ENCODE measurements at regions not wholly inside any gene's neighbourhood (a gene's known extent, or its start where the extent isn't known, plus 50 kb on each side); places are given as distances from the start of the nearest gene placed in this dataset.

DNA sequence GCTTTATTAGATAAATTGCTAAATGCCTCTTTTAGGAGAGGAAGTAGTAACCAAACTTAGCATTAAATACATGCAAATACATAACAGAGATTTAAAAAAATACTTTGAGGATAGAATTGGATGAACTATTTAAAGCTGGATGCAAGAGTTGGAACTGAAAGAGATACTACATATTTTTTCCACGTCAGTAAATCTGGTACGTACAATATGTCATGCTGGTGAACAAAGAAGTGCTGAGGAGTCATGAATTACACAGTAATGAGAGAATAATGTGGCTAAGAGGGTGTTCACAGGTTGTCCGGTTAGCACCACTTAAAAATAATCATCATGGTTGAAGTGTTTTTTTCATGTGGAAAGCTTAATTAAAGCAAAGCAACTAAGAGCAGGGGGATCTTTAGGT lies 184.1 kb upstream of the FRMPD4 start:
- POLR2A ChIA-PET, result no interaction called here
- H3K4me3 ChIP-seq (ENCODE audit: low read depth, low read length, poor library complexity, severe bottlenecking), result no peak overlapping the region
- no peak overlapping the region for H2AFZ ChIP-seq (ENCODE audit: low read length)
- no peaks in the 10 kb centered on the region for H3K36me3 ChIP-seq (ENCODE audit: insufficient read depth, low read length)
- intact Hi-C loops (cut with micrococcal nuclease; ENCODE audit: unreplicated experiment), result no loop called here
- H3K79me2 ChIP-seq (ENCODE audit: insufficient read depth, low read depth, low read length), result no peaks in the 10 kb centered on the region
- no peaks in the 10 kb centered on the region for H4K20me1 ChIP-seq (ENCODE audit: insufficient read depth, low read length)
- no peak for TF ChIP-seq EZH2phosphoT487 (IDR thresholded peaks at IDR 0.05; ENCODE audit: borderline replicate concordance, low read depth, low read length)
- no peak for DNase-seq (ENCODE audit: low spot score)
- BruUV-seq (replicated peaks), result no TSS peak
- no peak overlapping the region for H3K27ac ChIP-seq (ENCODE audit: low read depth, low read length, poor library complexity, severe bottlenecking)
- H3K9me2 ChIP-seq (ENCODE audit: insufficient read depth, low read length), result no peaks in the 10 kb centered on the region
- H3K9me3 ChIP-seq (ENCODE audit: low read length), result no peaks in the 10 kb centered on the region
- no peaks in the 10 kb centered on the region for H3K4me1 ChIP-seq (ENCODE audit: insufficient read depth, low read length, poor library complexity, severe bottlenecking)
- CTCF ChIA-PET (ENCODE audit: unreplicated experiment), result no interaction called here
- H3K4me2 ChIP-seq (ENCODE audit: low read length), result no peak overlapping the region

GRCh38 chrX:11960031-11960430 lies 178.2 kb upstream of the FRMPD4 start:
- no peak overlapping the region for H3K4me3 ChIP-seq (ENCODE audit: low read depth, low read length, poor library complexity, severe bottlenecking)
- BruUV-seq (replicated peaks), result no TSS peak
- H3K4me2 ChIP-seq (ENCODE audit: low read length), result no peak overlapping the region
- intact Hi-C loops (cut with micrococcal nuclease; ENCODE audit: unreplicated experiment), result no loop called here
- no peak for TF ChIP-seq EZH2phosphoT487 (IDR thresholded peaks at IDR 0.05; ENCODE audit: borderline replicate concordance, low read depth, low read length)
- TF ChIP-seq, protein P1, sequence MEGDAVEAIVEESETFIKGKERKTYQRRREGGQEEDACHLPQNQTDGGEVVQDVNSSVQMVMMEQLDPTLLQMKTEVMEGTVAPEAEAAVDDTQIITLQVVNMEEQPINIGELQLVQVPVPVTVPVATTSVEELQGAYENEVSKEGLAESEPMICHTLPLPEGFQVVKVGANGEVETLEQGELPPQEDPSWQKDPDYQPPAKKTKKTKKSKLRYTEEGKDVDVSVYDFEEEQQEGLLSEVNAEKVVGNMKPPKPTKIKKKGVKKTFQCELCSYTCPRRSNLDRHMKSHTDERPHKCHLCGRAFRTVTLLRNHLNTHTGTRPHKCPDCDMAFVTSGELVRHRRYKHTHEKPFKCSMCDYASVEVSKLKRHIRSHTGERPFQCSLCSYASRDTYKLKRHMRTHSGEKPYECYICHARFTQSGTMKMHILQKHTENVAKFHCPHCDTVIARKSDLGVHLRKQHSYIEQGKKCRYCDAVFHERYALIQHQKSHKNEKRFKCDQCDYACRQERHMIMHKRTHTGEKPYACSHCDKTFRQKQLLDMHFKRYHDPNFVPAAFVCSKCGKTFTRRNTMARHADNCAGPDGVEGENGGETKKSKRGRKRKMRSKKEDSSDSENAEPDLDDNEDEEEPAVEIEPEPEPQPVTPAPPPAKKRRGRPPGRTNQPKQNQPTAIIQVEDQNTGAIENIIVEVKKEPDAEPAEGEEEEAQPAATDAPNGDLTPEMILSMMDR (conservative IDR thresholded peaks at IDR 0.05; ENCODE audit: low read length), result no peak
- H3K36me3 ChIP-seq (ENCODE audit: insufficient read depth, low read length), result no peaks in the 10 kb centered on the region
- H2AFZ ChIP-seq (ENCODE audit: low read length), result no peak overlapping the region
- no peaks in the 10 kb centered on the region for H3K79me2 ChIP-seq (ENCODE audit: insufficient read depth, low read depth, low read length)
- no peak for DNase-seq (ENCODE audit: low spot score)
- H3K9me3 ChIP-seq (ENCODE audit: low read length), result no peaks in the 10 kb centered on the region
- no peaks in the 10 kb centered on the region for H4K20me1 ChIP-seq (ENCODE audit: insufficient read depth, low read length)
- no peak overlapping the region for H3K27ac ChIP-seq (ENCODE audit: low read depth, low read length, poor library complexity, severe bottlenecking)
- no peaks in the 10 kb centered on the region for H3K4me1 ChIP-seq (ENCODE audit: insufficient read depth, low read length, poor library complexity, severe bottlenecking)
- ChIA-PET CTCF (ENCODE audit: unreplicated experiment) (no interaction called here), POLR2A (no interaction called here)
- H3K9me2 ChIP-seq (ENCODE audit: insufficient read depth, low read length), result no peaks in the 10 kb centered on the region

DNA sequence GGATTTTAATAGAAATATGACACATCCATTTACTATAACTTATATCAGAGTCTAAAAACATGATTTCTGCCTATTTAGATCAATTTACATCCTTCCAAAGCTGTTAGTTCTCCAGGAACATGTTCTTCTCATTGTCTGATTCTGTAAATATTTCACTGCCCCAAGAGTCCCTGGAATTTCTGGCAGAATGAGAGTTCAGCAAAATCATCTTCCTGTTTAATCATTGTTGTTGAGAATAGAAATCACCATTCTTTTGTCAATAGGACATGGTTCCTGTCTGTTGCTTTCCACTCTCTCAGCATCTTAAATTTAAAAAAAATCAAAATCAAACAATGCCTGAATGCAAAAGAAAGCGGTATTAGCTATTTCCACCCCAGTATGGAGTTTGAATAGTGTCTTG lies 172.8 kb upstream of the FRMPD4 start:
- no peak for TF ChIP-seq EZH2phosphoT487 (IDR thresholded peaks at IDR 0.05; ENCODE audit: borderline replicate concordance, low read depth, low read length)
- TF ChIP-seq, protein P1 (conservative IDR thresholded peaks at IDR 0.05; ENCODE audit: low read length), result no peak
- ChIA-PET POLR2A (no interaction called here), CTCF (ENCODE audit: unreplicated experiment) (no interaction called here)
- no peaks in the 10 kb centered on the region for H3K9me2 ChIP-seq (ENCODE audit: insufficient read depth, low read length)
- no peaks in the 10 kb centered on the region for H3K4me1 ChIP-seq (ENCODE audit: insufficient read depth, low read length, poor library complexity, severe bottlenecking)
- no peaks in the 10 kb centered on the region for H3K36me3 ChIP-seq (ENCODE audit: insufficient read depth, low read length)
- no peak overlapping the region for H3K4me3 ChIP-seq (ENCODE audit: low read depth, low read length, poor library complexity, severe bottlenecking)
- no peak overlapping the region for H3K4me2 ChIP-seq (ENCODE audit: low read length)
- no peaks in the 10 kb centered on the region for H4K20me1 ChIP-seq (ENCODE audit: insufficient read depth, low read length)
- intact Hi-C loops (cut with micrococcal nuclease; ENCODE audit: unreplicated experiment), result no loop called here
- H3K79me2 ChIP-seq (ENCODE audit: insufficient read depth, low read depth, low read length), result no peaks in the 10 kb centered on the region
- no peak overlapping the region for H2AFZ ChIP-seq (ENCODE audit: low read length)
- BruUV-seq (replicated peaks), result no TSS peak
- no peak for DNase-seq (ENCODE audit: low spot score)
- no peaks in the 10 kb centered on the region for H3K9me3 ChIP-seq (ENCODE audit: low read length)
- no peak overlapping the region for H3K27ac ChIP-seq (ENCODE audit: low read depth, low read length, poor library complexity, severe bottlenecking)

Data from OCI-LY7 (cell line).